H9 (cell line): ENCODE measurements at regions not wholly inside any gene's neighbourhood (a gene's known extent, or its start where the extent isn't known, plus 50 kb on each side); places are given as distances from the start of the nearest gene placed in this dataset.

Source experiments
- DNase-seq: peaks from one replicate; pipeline ENCODE4 v3.0.0-alpha.2; 2017
- H2AFZ ChIP-seq: one replicate; pipeline ENCODE4 v1.6.1; 2013; ENCODE audit warnings: mild to moderate bottlenecking, low read length, control low read depth, moderate library complexity
- H2AK5ac ChIP-seq: 2 replicates; pipeline ENCODE4 v1.6.1; 2013; ENCODE audit warnings: low read length, control low read depth, mixed read lengths; ENCODE audit not compliant: insufficient read length
- H2BK120ac ChIP-seq: one replicate; pipeline ENCODE4 v1.6.1; 2013; ENCODE audit warnings: low read depth, mild to moderate bottlenecking, low read length, control low read depth, inconsistent platforms; ENCODE audit not compliant: poor library complexity, severe bottlenecking
- H2BK12ac ChIP-seq: 2 replicates; pipeline ENCODE4 v1.6.1; 2013; ENCODE audit warnings: low read length, control low read depth, mixed read lengths, low read depth; ENCODE audit not compliant: insufficient read length
- H2BK15ac ChIP-seq: 2 replicates; pipeline ENCODE4 v1.6.1; 2013; ENCODE audit warnings: low read depth, low read length, control low read depth
- H2BK20ac ChIP-seq: one replicate; pipeline ENCODE4 v1.6.1; 2013; ENCODE audit warnings: low read depth, mild to moderate bottlenecking, low read length, control low read depth, inconsistent platforms; ENCODE audit not compliant: poor library complexity, severe bottlenecking
- H2BK5ac ChIP-seq: 2 replicates; pipeline ENCODE4 v1.6.1; 2013; ENCODE audit warnings: low read length, control low read depth, mixed read lengths; ENCODE audit not compliant: insufficient read length
- H3K14ac ChIP-seq: 2 replicates; pipeline ENCODE4 v1.6.1; 2013; ENCODE audit warnings: low read length, control low read depth; ENCODE audit not compliant: insufficient read depth
- H3K18ac ChIP-seq: 2 replicates; pipeline ENCODE4 v1.6.1; 2013; ENCODE audit warnings: low read depth, mild to moderate bottlenecking, mixed read lengths, low read length, control low read depth; ENCODE audit not compliant: insufficient read length
- H3K23ac ChIP-seq: 2 replicates; pipeline ENCODE4 v1.6.1; 2013; ENCODE audit warnings: low read length, control low read depth, mixed read lengths, low read depth; ENCODE audit not compliant: insufficient read length
- H3K23me2 ChIP-seq: 2 replicates; pipeline ENCODE4 v1.6.1; 2013; ENCODE audit warnings: low read depth, mild to moderate bottlenecking, mixed read lengths, low read length, control low read depth; ENCODE audit not compliant: insufficient read length, poor library complexity, severe bottlenecking
- H3K27ac ChIP-seq: 2 replicates; pipeline ENCODE4 v1.5.1; 2013; ENCODE audit warnings: low read length, control low read depth, mixed read lengths, low read depth; ENCODE audit not compliant: insufficient read length
- H3K27me3 ChIP-seq: 2 replicates; pipeline ENCODE4 v1.6.1; 2013; ENCODE audit warnings: low read length, control low read depth, inconsistent platforms; ENCODE audit not compliant: insufficient read depth
- H3K4ac ChIP-seq: 2 replicates; pipeline ENCODE4 v1.6.1; 2013; ENCODE audit warnings: low read depth, mild to moderate bottlenecking, control low read depth, inconsistent platforms, low read length, moderate library complexity
- H3K4me1 ChIP-seq: 2 replicates; pipeline ENCODE4 v1.6.1; 2013; ENCODE audit warnings: low read length, control low read depth, inconsistent platforms; ENCODE audit not compliant: insufficient read depth
- H3K4me2 ChIP-seq: 2 replicates; pipeline ENCODE4 v1.6.1; 2013; ENCODE audit warnings: low read length, control low read depth, mixed read lengths; ENCODE audit not compliant: insufficient read length, insufficient read depth
- H3K56ac ChIP-seq: 2 replicates; pipeline ENCODE4 v1.6.1; 2013; ENCODE audit warnings: low read depth, mild to moderate bottlenecking, mixed read lengths, low read length, control low read depth; ENCODE audit not compliant: insufficient read length
- H3K79me1 ChIP-seq: 2 replicates; pipeline ENCODE4 v1.6.1; 2013; ENCODE audit warnings: low read depth, mild to moderate bottlenecking, moderate library complexity, low read length, control low read depth, inconsistent platforms; ENCODE audit not compliant: insufficient read depth, poor library complexity, severe bottlenecking
- H3K79me2 ChIP-seq: 2 replicates; pipeline ENCODE4 v1.6.1; 2013; ENCODE audit warnings: low read length, control low read depth, inconsistent platforms; ENCODE audit not compliant: insufficient read depth
- H3K9ac ChIP-seq: 2 replicates; pipeline ENCODE4 v1.6.1; 2013; ENCODE audit warnings: low read length, control low read depth, mixed read lengths; ENCODE audit not compliant: insufficient read length; ENCODE audit errors: extremely low read depth
- H3K9me3 ChIP-seq: one replicate; pipeline ENCODE4 v1.6.1; 2013; ENCODE audit warnings: low read depth, low read length, inconsistent platforms; ENCODE audit not compliant: control insufficient read depth
- H3T11ph ChIP-seq: one replicate; pipeline ENCODE4 v1.6.1; 2013; ENCODE audit warnings: mild to moderate bottlenecking, low read length, control low read depth, inconsistent platforms
- H4K20me1 ChIP-seq: one replicate; pipeline ENCODE4 v1.6.1; 2013; ENCODE audit not compliant: control insufficient read depth, insufficient read length, insufficient read depth
- H4K5ac ChIP-seq: 2 replicates; pipeline ENCODE4 v1.6.1; 2013; ENCODE audit warnings: low read depth, mild to moderate bottlenecking, mixed read lengths, low read length, control low read depth; ENCODE audit not compliant: insufficient read length
- H4K8ac ChIP-seq: replicated peaks from 2 replicates; pipeline ENCODE4 v1.6.1; 2013; ENCODE audit warnings: low read length, control low read depth, mixed read lengths, low read depth; ENCODE audit not compliant: insufficient read length
- H4K91ac ChIP-seq: 2 replicates; pipeline ENCODE4 v1.6.1; 2013; ENCODE audit warnings: low read depth, mild to moderate bottlenecking, moderate library complexity, mixed read lengths, low read length, control low read depth; ENCODE audit not compliant: insufficient read length
- H3K27ac Mint-ChIP-seq, 3 experiments: 2 replicates in 2 of 3; 3 replicates in 1 of 3; pipeline ENCODE4 v1.8.0; 2020 to 2021; ENCODE audit warnings: mixed read lengths in 3 of 3, mild to moderate bottlenecking in 1 of 3, moderate library complexity in 1 of 3
- H3K27me3 Mint-ChIP-seq: 2 replicates; pipeline ENCODE4 v1.8.0; 2021; ENCODE audit warnings: low read depth, mild to moderate bottlenecking, moderate library complexity, mixed read lengths
- H3K36me3 Mint-ChIP-seq, 3 experiments: 2 replicates in 2 of 3; 3 replicates in 1 of 3; pipeline ENCODE4 v1.8.0; 2020 to 2021; ENCODE audit warnings: low read depth in 3 of 3, mixed read lengths in 3 of 3; ENCODE audit not compliant: insufficient read depth in 1 of 3
- H3K4me1 Mint-ChIP-seq, 2 experiments: 2 replicates each; pipeline ENCODE4 v1.8.0; 2020; ENCODE audit warnings: mixed read lengths in 2 of 2
- H3K4me3 Mint-ChIP-seq, 2 experiments: 2 replicates in 1 of 2; 3 replicates in 1 of 2; pipeline ENCODE4 v1.8.0; 2020 to 2021; ENCODE audit warnings: mild to moderate bottlenecking in 2 of 2, mixed read lengths in 2 of 2, moderate library complexity in 1 of 2
- H3K9me3 Mint-ChIP-seq, 2 experiments: 2 replicates in 1 of 2; 3 replicates in 1 of 2; pipeline ENCODE4 v1.8.0; 2020; ENCODE audit warnings: mild to moderate bottlenecking in 2 of 2, mixed read lengths in 2 of 2, moderate library complexity in 1 of 2
- CTCF ChIP-seq: fragments of 200-600 bp; sonication (generic); conservative IDR thresholded peaks from 3 replicates; pipeline ENCODE4 v1.8.0; 2021; ENCODE audit warnings: antibody characterized with exemption, mild to moderate bottlenecking
- WGBS: extraction: QIAGEN DNeasy Blood & Tissue Kit; methylation state at CpG from one replicate; pipeline ENCODE4 v1.1.7; 2013; ENCODE audit warnings: missing lambda C conversion rate, low lambda C conversion rate, mixed read lengths; ENCODE audit not compliant: insufficient read length; ENCODE audit errors: extremely low coverage; 5-methylcytosine and 5-hydroxymethylcytosine counted together

- Mint-ChIP-seq H3K27me3 (peaks cover 5% of the 10 kb centered on the region; the same call in 1 of the 2 replicates), H3K4me3 (no peak overlapping the region), H3K9me3 (no peaks in the 10 kb centered on the region), H3K36me3 (no peaks in the 10 kb centered on the region; a peak in 1 of 7 replicates), H3K27ac (no peak overlapping the region), H3K4me1 (peaks cover 18 to 30% of the 10 kb centered on the region in 2 experiments)
- no peak overlapping the region for H2AK5ac ChIP-seq
- H2BK5ac ChIP-seq = no peak overlapping the region
- no peak overlapping the region for H3K27ac ChIP-seq
- H3K56ac ChIP-seq = no peak overlapping the region
- no peak overlapping the region for H4K8ac ChIP-seq
- no peak overlapping the region for H3K4ac ChIP-seq
- no peaks in the 10 kb centered on the region for H3K4me1 ChIP-seq
- H4K91ac ChIP-seq = no peak overlapping the region
- H3K23ac ChIP-seq = no peak overlapping the region
- no peak overlapping the region for H2BK20ac ChIP-seq
- no peak overlapping the region for H3K9ac ChIP-seq
- no peaks in the 10 kb centered on the region for H3K79me2 ChIP-seq
- H3K79me1 ChIP-seq = no peaks in the 10 kb centered on the region
- no peak for DNase-seq
- H2BK12ac ChIP-seq = no peak overlapping the region
- H3K9me3 ChIP-seq = no peaks in the 10 kb centered on the region
- no peak overlapping the region for H3K4me2 ChIP-seq
- H3K23me2 ChIP-seq = no peaks in the 10 kb centered on the region
- H2BK120ac ChIP-seq = no peak overlapping the region
- no CpG with 5 or more reads among the region's 8 CpGs for WGBS
- no peaks in the 10 kb centered on the region for H3K27me3 ChIP-seq
- no peak overlapping the region for H4K5ac ChIP-seq
- no peak for TF ChIP-seq CTCF
- H2BK15ac ChIP-seq = no peak overlapping the region
- H4K20me1 ChIP-seq = no peaks in the 10 kb centered on the region
- H2AFZ ChIP-seq = no peak overlapping the region
- H3T11ph ChIP-seq = no peak overlapping the region
- no peak overlapping the region for H3K14ac ChIP-seq
- no peak overlapping the region for H3K18ac ChIP-seq
These were observed 190.4 kb downstream of the MYLK4 start for GRCh38 chr6:2560140-2560818.
